Liver (tissue), 8 donors: ENCODE measurements at regions not wholly inside any gene's neighbourhood (a gene's known extent, or its start where the extent isn't known, plus 50 kb on each side); places are given as distances from the start of the nearest gene placed in this dataset.

ENCODE experiments used
- DNase-seq: peaks from one replicate; pipeline ENCODE4 v3.0.0-alpha.2; 2017; ENCODE audit warnings: low spot score
- H3K27ac ChIP-seq, 2 donors: one replicate each; pipeline ENCODE4 v1.7.0; 2013; ENCODE audit warnings: inconsistent platforms in 2 of 2, low read length in 2 of 2, control low read depth in 1 of 2, low read depth in 1 of 2, mild to moderate bottlenecking in 1 of 2
- H3K27me3 ChIP-seq, 4 donors: one replicate each; pipeline versions ENCODE4 v1.6.1 to v1.7.0; 2013; ENCODE audit warnings: low read length in 3 of 4, inconsistent platforms in 1 of 4, mild to moderate bottlenecking in 1 of 4, moderate library complexity in 1 of 4; ENCODE audit not compliant: control insufficient read depth in 4 of 4, insufficient read depth in 4 of 4
- H3K36me3 ChIP-seq, 4 donors: one replicate each; pipeline versions ENCODE4 v1.6.1 to v1.7.0; 2013; ENCODE audit warnings: low read length in 3 of 4, mild to moderate bottlenecking in 3 of 4, low read depth in 1 of 4, moderate library complexity in 1 of 4; ENCODE audit not compliant: control insufficient read depth in 4 of 4, insufficient read depth in 3 of 4
- H3K4me1 ChIP-seq, 4 donors: one replicate each; pipeline versions ENCODE4 v1.6.1 to v1.7.0; 2013; ENCODE audit warnings: low read length in 3 of 4, mild to moderate bottlenecking in 3 of 4, moderate library complexity in 1 of 4; ENCODE audit not compliant: control insufficient read depth in 4 of 4, insufficient read depth in 4 of 4
- H3K4me3 ChIP-seq, 3 donors: one replicate each; pipeline versions ENCODE4 v1.6.1 to v1.7.0; 2013; ENCODE audit warnings: low read length in 3 of 3, control low read depth in 1 of 3, low read depth in 1 of 3, mild to moderate bottlenecking in 1 of 3
- H3K9ac ChIP-seq, 2 donors: one replicate each; pipeline ENCODE4 v1.7.0; 2013; ENCODE audit warnings: low read length in 2 of 2, mild to moderate bottlenecking in 2 of 2, moderate library complexity in 2 of 2, control low read depth in 1 of 2, low read depth in 1 of 2
- H3K9me3 ChIP-seq, 4 donors: one replicate each; pipeline versions ENCODE4 v1.6.1 to v1.7.0; 2013; ENCODE audit warnings: low read length in 3 of 4; ENCODE audit not compliant: control insufficient read depth in 4 of 4
- EGR1 ChIP-seq, 2 donors: IDR thresholded peaks; 2 replicates each; pipeline ENCODE4 v1.6.1; 2016 to 2018; ENCODE audit warnings: antibody characterized with exemption in 2 of 2, low read depth in 2 of 2
- FOXA1 ChIP-seq: IDR thresholded peaks from 2 replicates; pipeline ENCODE4 v1.6.1; 2016; ENCODE audit warnings: antibody characterized with exemption
- FOXA2 ChIP-seq: IDR thresholded peaks from 2 replicates; pipeline ENCODE4 v1.6.1; 2016; ENCODE audit warnings: antibody characterized with exemption
- GABPA ChIP-seq, 2 donors: IDR thresholded peaks in 1 of 2; conservative IDR thresholded peaks in 1 of 2; 2 replicates each; pipeline ENCODE4 v1.6.1; 2016; ENCODE audit warnings: antibody characterized with exemption in 2 of 2, mild to moderate bottlenecking in 1 of 2, moderate library complexity in 1 of 2
- HNF4A ChIP-seq, 2 donors: conservative IDR thresholded peaks; 2 replicates each; pipeline ENCODE4 v1.6.1; 2016; ENCODE audit warnings: antibody characterized with exemption in 2 of 2, mild to moderate bottlenecking in 2 of 2
- HNF4G ChIP-seq: IDR thresholded peaks from 2 replicates; pipeline ENCODE4 v1.6.1; 2016; ENCODE audit warnings: antibody characterized with exemption
- JUND ChIP-seq, 2 donors: IDR thresholded peaks; 2 replicates each; pipeline ENCODE4 v1.6.1; 2016; ENCODE audit warnings: antibody characterized with exemption in 2 of 2
- MAX ChIP-seq: IDR thresholded peaks from 2 replicates; pipeline ENCODE4 v1.6.1; 2016; ENCODE audit warnings: antibody characterized with exemption
- NR2F2 ChIP-seq: IDR thresholded peaks from 2 replicates; pipeline ENCODE4 v1.6.1; 2016; ENCODE audit warnings: antibody characterized with exemption
- RAD21 ChIP-seq, 2 donors: IDR thresholded peaks; 2 replicates each; pipeline ENCODE4 v1.6.1; 2016; ENCODE audit warnings: antibody characterized with exemption in 2 of 2, mild to moderate bottlenecking in 2 of 2
- REST ChIP-seq: IDR thresholded peaks from 2 replicates; pipeline ENCODE4 v1.6.1; 2016; ENCODE audit warnings: antibody characterized with exemption, mild to moderate bottlenecking
- RXRA ChIP-seq, 2 donors: IDR thresholded peaks; 2 replicates each; pipeline ENCODE4 v1.6.1; 2017 to 2018; ENCODE audit warnings: antibody characterized with exemption in 2 of 2, mild to moderate bottlenecking in 1 of 2
- SP1 ChIP-seq: IDR thresholded peaks from 2 replicates; pipeline ENCODE4 v1.6.1; 2018; ENCODE audit warnings: antibody characterized with exemption, mild to moderate bottlenecking
- TAF1 ChIP-seq: conservative IDR thresholded peaks from 2 replicates; pipeline ENCODE4 v1.6.1; 2016; ENCODE audit warnings: antibody characterized with exemption, mild to moderate bottlenecking
- YY1 ChIP-seq: IDR thresholded peaks from 2 replicates; pipeline ENCODE4 v1.6.1; 2016; ENCODE audit warnings: antibody characterized with exemption, mild to moderate bottlenecking
- ZBTB33 ChIP-seq: IDR thresholded peaks from 2 replicates; pipeline ENCODE4 v1.6.1; 2016; ENCODE audit warnings: antibody characterized with exemption
- WGBS: extraction: QIAGEN DNeasy Blood & Tissue Kit; methylation state at CpG from one replicate; pipeline ENCODE4 v1.1.7; 2013; 5-methylcytosine and 5-hydroxymethylcytosine counted together
- TF ChIP-seq, protein P1 (sequence below): fragments of 150-350 bp; IDR thresholded peaks from 2 replicates; pipeline ENCODE4 v1.5.1; 2017; ENCODE audit warnings: improper control_type of control experiment, low read depth, low read length; ENCODE audit not compliant: missing input control
- TF ChIP-seq, protein P2 (sequence below): IDR thresholded peaks from 2 replicates; pipeline ENCODE4 v1.6.1; 2016; ENCODE audit warnings: antibody characterized with exemption
- donor health status: healthy.
- donor health status: healthy.
- donor health status: healthy.
- donor health status: healthy.
- donor health status: healthy.

DNA sequence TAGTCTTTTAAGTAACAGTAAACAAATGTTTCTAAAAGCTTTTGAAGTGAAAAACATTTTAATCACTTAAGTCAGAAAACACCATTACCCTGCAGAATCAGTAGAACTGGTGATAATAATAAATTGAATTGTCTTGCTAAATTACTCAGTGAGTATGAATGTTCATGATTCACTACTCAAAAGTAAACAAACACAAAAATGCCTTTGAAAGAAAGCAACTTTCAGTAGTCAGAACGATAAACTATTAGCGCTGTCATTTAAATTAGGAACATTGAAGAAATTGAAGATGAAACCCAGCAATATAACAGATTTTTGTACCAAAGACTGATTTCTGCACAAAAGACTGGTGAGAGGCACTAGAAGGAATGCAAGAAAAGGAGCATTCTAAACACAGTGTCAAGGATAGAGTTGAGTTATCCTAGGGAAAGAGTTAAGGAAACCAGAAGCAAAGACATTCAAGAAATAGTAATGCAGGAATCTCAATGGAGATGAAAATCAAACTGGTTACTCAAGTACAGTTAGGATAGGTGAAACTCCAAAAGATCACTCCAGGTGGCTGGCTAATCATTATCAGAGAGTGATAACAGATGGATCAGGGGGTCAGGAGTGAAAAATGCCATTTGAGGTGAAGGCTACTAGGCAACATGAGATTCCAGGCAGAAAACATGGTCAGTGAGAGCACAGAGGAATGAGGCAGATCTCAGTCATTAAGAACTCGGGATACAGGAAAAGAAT, 77.4 kb upstream of the ALG10 start:
- H3K27ac ChIP-seq = peak overlapping the region; percentile 44 to 64
- H3K36me3 ChIP-seq = no peaks in the 10 kb centered on the region
- no peak for DNase-seq
- peak; percentile 52 for TF ChIP-seq NR2F2
- TF ChIP-seq FOXA1 = peak; percentile 29
- TF ChIP-seq SP1 = peak; percentile 79
- TF ChIP-seq, protein P1, sequence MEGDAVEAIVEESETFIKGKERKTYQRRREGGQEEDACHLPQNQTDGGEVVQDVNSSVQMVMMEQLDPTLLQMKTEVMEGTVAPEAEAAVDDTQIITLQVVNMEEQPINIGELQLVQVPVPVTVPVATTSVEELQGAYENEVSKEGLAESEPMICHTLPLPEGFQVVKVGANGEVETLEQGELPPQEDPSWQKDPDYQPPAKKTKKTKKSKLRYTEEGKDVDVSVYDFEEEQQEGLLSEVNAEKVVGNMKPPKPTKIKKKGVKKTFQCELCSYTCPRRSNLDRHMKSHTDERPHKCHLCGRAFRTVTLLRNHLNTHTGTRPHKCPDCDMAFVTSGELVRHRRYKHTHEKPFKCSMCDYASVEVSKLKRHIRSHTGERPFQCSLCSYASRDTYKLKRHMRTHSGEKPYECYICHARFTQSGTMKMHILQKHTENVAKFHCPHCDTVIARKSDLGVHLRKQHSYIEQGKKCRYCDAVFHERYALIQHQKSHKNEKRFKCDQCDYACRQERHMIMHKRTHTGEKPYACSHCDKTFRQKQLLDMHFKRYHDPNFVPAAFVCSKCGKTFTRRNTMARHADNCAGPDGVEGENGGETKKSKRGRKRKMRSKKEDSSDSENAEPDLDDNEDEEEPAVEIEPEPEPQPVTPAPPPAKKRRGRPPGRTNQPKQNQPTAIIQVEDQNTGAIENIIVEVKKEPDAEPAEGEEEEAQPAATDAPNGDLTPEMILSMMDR = no peak
- TF ChIP-seq REST = peak; percentile 43
- no peak for TF ChIP-seq EGR1 (IDR thresholded peaks at IDR 0.05; ENCODE audit: low read depth in 2 of 2)
- peak; percentile 23 for TF ChIP-seq HNF4G
- TF ChIP-seq MAX = peak; percentile 52
- peak; percentile 22 to 43 for TF ChIP-seq RAD21 (IDR thresholded peaks at IDR 0.05)
- peak; percentile 83 to 87 for TF ChIP-seq HNF4A (conservative IDR thresholded peaks at IDR 0.05)
- peak; percentile 30 for TF ChIP-seq ZBTB33
- no peak for TF ChIP-seq TAF1
- peak; percentile 99 for TF ChIP-seq RXRA (IDR thresholded peaks at IDR 0.05)
- peak; percentile 55 for TF ChIP-seq YY1
- TF ChIP-seq GABPA (IDR thresholded peaks at IDR 0.05 in 1 of 2, conservative IDR thresholded peaks at IDR 0.05 in 1 of 2) = peak in 1 of 2 donors; percentile 58
- no peak for TF ChIP-seq FOXA2
- peak in 1 of 2 donors; percentile 55 for TF ChIP-seq JUND (IDR thresholded peaks at IDR 0.05)
- TF ChIP-seq, protein P2, sequence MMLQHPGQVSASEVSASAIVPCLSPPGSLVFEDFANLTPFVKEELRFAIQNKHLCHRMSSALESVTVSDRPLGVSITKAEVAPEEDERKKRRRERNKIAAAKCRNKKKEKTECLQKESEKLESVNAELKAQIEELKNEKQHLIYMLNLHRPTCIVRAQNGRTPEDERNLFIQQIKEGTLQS = no peak
- H3K9ac ChIP-seq = no peak overlapping the region
- H3K4me1 ChIP-seq = peaks cover 5 to 14% (median 11%) of the 10 kb centered on the region in 4 donors
- H3K27me3 ChIP-seq = no peaks in the 10 kb centered on the region
- 47% methylated on average over 3 of the region's 3 CpGs for WGBS
- H3K9me3 ChIP-seq = peaks cover 0 to 10% (median 3%) of the 10 kb centered on the region in 4 donors
- peak overlapping the region in 1 of 3 donors; percentile 47 for H3K4me3 ChIP-seq
